Small intestine (tissue), 7 donors: ENCODE measurements at regions not wholly inside any gene's neighbourhood (a gene's known extent, or its start where the extent isn't known, plus 50 kb on each side); places are given as distances from the start of the nearest gene placed in this dataset.

Experiments used
- DNase-seq, 2 donors: peaks; one replicate each; pipeline versions ENCODE4 v3.0.0 to v3.0.0-alpha.2; 2013
- FAIRE-seq: peaks from 2 replicates; lab custom pipeline; 2012; peaks lifted over from hg19 to GRCh38; lab: Jason Lieb, UNC
- H3K27ac ChIP-seq, 3 donors: one replicate each; pipeline ENCODE4 v1.5.1; 2013; ENCODE audit warnings: low read length in 2 of 3, mild to moderate bottlenecking in 2 of 3, control low read depth in 1 of 3, inconsistent platforms in 1 of 3, low read depth in 1 of 3, moderate library complexity in 1 of 3
- H3K27me3 ChIP-seq, 3 donors: one replicate each; pipeline ENCODE4 v1.6.1; 2013; ENCODE audit warnings: low read length in 3 of 3, inconsistent platforms in 1 of 3; ENCODE audit not compliant: control insufficient read depth in 3 of 3, insufficient read depth in 3 of 3
- H3K36me3 ChIP-seq, 3 donors: one replicate each; pipeline ENCODE4 v1.6.1; 2013; ENCODE audit warnings: low read length in 3 of 3, inconsistent platforms in 1 of 3, low read depth in 1 of 3, mild to moderate bottlenecking in 1 of 3, moderate library complexity in 1 of 3; ENCODE audit not compliant: control insufficient read depth in 3 of 3, insufficient read depth in 2 of 3
- H3K4me1 ChIP-seq, 3 donors: one replicate each; pipeline ENCODE4 v1.6.1; 2013; ENCODE audit warnings: low read length in 2 of 3, inconsistent platforms in 1 of 3, low read depth in 1 of 3, mild to moderate bottlenecking in 1 of 3, moderate library complexity in 1 of 3; ENCODE audit not compliant: control insufficient read depth in 3 of 3, insufficient read depth in 2 of 3
- H3K4me3 ChIP-seq, 3 donors: one replicate each; pipeline ENCODE4 v1.5.1; 2013; ENCODE audit warnings: low read length in 3 of 3, control low read depth in 1 of 3, inconsistent platforms in 1 of 3, low read depth in 1 of 3, mild to moderate bottlenecking in 1 of 3, moderate library complexity in 1 of 3
- H3K9me3 ChIP-seq, 2 donors: one replicate each; pipeline ENCODE4 v1.6.1; 2013; ENCODE audit warnings: low read depth in 1 of 2, low read length in 1 of 2; ENCODE audit not compliant: control insufficient read depth in 2 of 2, insufficient read depth in 1 of 2
- WGBS, 3 donors: extraction: QIAGEN DNeasy Blood & Tissue Kit; methylation state at CpG; one replicate each; pipeline ENCODE4 v1.1.7; 2013; 5-methylcytosine and 5-hydroxymethylcytosine counted together
- donor health status: healthy with polysubstance abuse.
- donor health status: control.
- donor health status: control.
- donor health status: Bipolar disorder and iron deficiency.
- donor health status: healthy.

DNA sequence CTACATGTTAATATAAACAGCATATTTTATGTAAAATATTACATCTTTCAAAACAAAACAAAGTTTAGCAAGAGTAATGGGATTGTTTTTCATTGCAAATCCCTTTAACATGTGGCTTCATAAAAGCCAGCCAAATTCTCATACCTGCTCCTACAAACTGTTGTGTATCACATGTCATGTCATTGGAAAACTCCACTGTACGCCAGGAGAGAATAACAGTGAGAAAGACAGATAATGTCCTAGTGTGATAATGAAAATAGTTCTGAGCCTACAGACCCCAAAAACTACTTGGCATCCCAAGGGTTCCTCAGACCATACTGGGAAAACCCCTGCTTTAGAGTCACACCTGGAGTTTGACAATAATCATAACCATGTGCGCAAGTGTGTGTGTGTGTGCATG lies 182.7 kb upstream of the HNRNPA3 start:
- no peaks in the 10 kb centered on the region for H3K36me3 ChIP-seq
- peaks cover 0 to 25% (median 0%) of the 10 kb centered on the region in 3 donors for H3K27me3 ChIP-seq
- DNase-seq (no peak), FAIRE-seq (no peak)
- no peaks in the 10 kb centered on the region for H3K4me1 ChIP-seq
- no peak overlapping the region for H3K4me3 ChIP-seq
- WGBS, 3 donors, result 91 to 99% (median 93%) methylated on average over 2 of the region's 2 CpGs
- H3K27ac ChIP-seq, result no peak overlapping the region
- H3K9me3 ChIP-seq, result no peaks in the 10 kb centered on the region

DNA sequence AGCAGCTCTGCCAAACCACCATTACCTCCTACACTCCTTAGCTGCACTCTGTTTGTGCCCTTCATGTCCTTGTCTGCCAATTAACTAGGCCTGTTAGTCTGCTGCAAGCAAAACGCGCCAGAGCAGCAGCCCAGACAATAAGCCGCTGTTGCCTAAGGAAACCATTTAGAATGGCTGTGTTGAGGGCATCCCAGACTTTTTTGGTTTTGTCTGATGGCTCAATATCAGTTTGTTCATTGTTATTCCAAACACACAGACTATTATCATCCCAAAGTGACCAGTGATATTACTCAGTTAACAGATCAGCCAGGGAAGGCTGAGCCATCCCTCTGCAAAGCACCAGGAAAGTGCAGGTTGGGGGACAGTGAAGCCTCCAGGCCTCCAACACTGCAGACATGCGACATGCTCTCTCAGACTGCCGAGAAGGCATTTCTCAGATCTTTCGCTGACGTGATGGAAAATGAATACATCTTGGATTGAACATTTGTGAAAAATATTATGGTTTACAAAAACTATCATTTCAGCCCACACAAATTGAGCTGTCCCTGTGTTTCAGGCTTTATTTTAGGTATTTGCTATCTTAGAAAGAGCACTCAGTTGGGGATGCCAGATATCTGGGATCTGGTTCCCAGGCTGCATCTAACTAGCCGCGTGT lies 182.0 kb upstream of the HNRNPA3 start:
- no peaks in the 10 kb centered on the region for H3K9me3 ChIP-seq
- H3K4me1 ChIP-seq, result no peaks in the 10 kb centered on the region
- no peaks in the 10 kb centered on the region for H3K36me3 ChIP-seq
- no peak overlapping the region for H3K27ac ChIP-seq
- DNase-seq, result no peak
- WGBS, 3 donors, result 78 to 81% (median 79%) methylated on average over 9 of the region's 9 CpGs
- peaks cover 0 to 28% (median 1%) of the 10 kb centered on the region in 3 donors for H3K27me3 ChIP-seq
- no peak for FAIRE-seq
- H3K4me3 ChIP-seq, result no peak overlapping the region

DNA sequence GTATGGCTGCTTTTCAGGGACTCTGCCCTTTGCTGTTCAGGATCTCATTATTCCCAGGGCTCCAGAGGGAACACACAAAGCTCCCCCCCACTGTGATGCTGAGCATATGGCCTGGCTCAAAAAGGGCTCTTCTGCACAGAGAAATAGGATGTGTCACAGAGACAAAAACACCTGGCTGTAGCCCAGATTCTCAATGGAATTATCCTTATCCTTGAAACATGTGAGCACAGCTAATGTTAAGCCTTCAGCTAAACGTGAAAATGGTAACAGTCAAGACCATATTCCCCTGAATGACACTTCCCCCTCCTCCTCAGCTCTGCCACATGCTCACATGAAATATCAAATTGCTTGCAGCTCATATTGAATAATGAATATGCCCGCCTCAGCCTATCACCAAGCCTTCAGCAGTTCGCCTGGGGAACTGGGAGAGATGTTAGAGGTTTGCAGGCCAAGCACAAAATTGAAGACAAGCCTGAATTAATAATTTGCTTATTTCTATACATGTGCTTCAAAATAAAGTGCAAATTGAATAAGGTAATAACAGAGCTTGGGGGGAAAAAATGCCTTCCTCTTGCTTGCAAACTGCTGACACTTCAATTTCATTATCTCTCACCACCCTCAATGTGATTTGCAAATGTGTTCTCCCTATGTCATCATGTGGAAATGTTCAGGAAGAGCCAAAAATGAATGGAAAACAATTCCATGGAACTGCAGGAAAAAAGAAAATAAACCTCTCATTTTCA lies 181.0 kb upstream of the HNRNPA3 start:
- Histone ChIP-seq H3K36me3 (no peaks in the 10 kb centered on the region), H3K27ac (no peak overlapping the region), H3K9me3 (no peaks in the 10 kb centered on the region), H3K4me1 (no peaks in the 10 kb centered on the region), H3K27me3 (peaks cover 0 to 25% (median 3%) of the 10 kb centered on the region in 3 donors), H3K4me3 (no peak overlapping the region)
- FAIRE-seq, result no peak
- no peak for DNase-seq
- WGBS, 3 donors, result 58 to 67% (median 64%) methylated on average over 3 of the region's 3 CpGs

DNA sequence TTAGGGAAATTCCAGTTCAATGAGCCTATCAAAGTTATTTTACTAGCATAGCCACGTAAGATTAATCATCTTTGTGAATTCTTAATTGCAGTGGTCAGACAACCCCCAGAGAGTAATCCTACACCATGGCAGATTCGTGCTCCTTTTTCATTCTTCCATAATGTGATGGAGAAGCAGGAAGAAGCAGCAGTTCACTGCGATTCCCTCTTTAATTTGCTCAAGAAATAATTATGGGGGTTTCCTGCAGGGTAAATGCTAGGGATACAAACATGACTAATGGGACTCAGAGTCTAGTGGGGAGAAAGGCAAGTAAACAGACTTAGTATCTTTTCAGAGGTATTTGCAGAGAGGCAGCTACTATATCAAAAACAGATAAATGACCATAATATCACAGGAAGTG lies 175.8 kb upstream of the HNRNPA3 start:
- Histone ChIP-seq H3K9me3 (no peaks in the 10 kb centered on the region), H3K27ac (no peak overlapping the region), H3K27me3 (peaks cover 0 to 23% (median 3%) of the 10 kb centered on the region in 3 donors), H3K4me1 (peaks cover 0 to 10% (median 2%) of the 10 kb centered on the region in 3 donors), H3K4me3 (no peak overlapping the region), H3K36me3 (no peaks in the 10 kb centered on the region)
- FAIRE-seq (no peak), DNase-seq (no peak)
- 20 to 41% (median 28%) methylated on average over 3 of the region's 3 CpGs for WGBS, 3 donors

DNA sequence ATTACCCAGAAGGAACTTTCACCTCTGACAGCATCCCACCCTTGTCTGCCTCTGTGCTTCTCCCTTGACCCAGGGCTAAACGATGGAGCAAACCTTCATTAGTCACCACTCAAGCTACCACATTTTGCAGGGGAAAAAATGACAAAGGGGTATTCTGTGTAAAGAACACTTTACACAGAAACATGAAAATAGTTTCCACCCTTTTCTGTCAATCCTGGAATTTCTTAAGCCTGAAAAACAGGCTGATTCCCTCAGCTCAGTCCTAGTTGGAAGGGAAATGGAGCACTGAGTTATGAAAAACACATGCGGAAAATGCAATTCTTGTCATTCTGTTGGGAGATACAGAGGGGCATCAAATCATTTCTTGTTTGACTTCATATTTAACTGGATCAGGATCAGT lies 175.0 kb upstream of the HNRNPA3 start:
- FAIRE-seq, result no peak
- 38 to 65% (median 42%) methylated on average over 2 of the region's 2 CpGs for WGBS, 3 donors

DNA sequence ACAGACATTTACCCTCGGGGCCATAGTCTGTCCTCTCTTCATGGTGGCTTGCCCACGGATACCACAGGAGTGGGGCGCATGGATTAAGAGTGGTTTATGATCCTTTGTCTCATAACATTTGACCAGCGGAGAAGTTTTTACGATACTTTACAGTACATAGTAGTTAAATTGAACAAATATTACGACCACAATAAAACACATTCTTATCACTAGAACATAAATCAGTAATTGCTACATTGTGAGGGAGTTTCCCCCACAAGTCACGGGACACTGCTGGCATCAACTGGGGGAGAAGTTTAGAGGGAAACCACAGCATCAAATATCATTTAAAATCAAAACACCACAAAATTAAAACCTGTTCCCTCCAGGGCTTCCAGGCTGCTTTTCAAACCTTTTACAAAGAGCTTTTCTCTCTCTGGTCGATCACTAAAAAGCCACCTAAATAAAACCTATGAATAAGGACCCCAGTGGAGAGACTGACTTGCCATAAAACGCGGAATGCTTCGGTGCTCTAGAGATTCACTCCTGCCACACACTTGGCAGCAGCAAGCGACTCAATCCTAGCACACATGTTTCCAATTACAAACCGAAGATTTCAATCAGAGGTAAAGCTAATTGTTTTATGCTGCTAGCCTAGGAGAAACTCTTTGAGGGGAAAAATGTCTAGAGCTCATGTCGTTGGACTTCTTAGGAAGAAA lies 173.7 kb upstream of the HNRNPA3 start:
- no peak for FAIRE-seq
- H3K27me3 ChIP-seq, result peaks cover 0 to 18% (median 3%) of the 10 kb centered on the region in 3 donors
- H3K4me1 ChIP-seq, result peaks cover 0 to 10% (median 2%) of the 10 kb centered on the region in 3 donors
- H3K4me3 ChIP-seq, result no peak overlapping the region
- peak; percentile 9 to 44 for DNase-seq
- no peak overlapping the region for H3K27ac ChIP-seq
- WGBS, 3 donors, result 14 to 54% (median 31%) methylated on average over 14 of the region's 14 CpGs
- H3K36me3 ChIP-seq, result no peaks in the 10 kb centered on the region
- H3K9me3 ChIP-seq, result no peaks in the 10 kb centered on the region

More for the DNA sequence above, 175.0 kb upstream of the HNRNPA3 start:
- H3K9me3 ChIP-seq, result no peaks in the 10 kb centered on the region
- H3K27ac ChIP-seq, result no peak overlapping the region
- H3K27me3 ChIP-seq, result peaks cover 0 to 22% (median 3%) of the 10 kb centered on the region in 3 donors
- H3K4me3 ChIP-seq, result no peak overlapping the region
- DNase-seq, result peak in 1 of 2 donors; percentile 3
- peaks cover 0 to 10% (median 2%) of the 10 kb centered on the region in 3 donors for H3K4me1 ChIP-seq
- H3K36me3 ChIP-seq, result no peaks in the 10 kb centered on the region

DNA sequence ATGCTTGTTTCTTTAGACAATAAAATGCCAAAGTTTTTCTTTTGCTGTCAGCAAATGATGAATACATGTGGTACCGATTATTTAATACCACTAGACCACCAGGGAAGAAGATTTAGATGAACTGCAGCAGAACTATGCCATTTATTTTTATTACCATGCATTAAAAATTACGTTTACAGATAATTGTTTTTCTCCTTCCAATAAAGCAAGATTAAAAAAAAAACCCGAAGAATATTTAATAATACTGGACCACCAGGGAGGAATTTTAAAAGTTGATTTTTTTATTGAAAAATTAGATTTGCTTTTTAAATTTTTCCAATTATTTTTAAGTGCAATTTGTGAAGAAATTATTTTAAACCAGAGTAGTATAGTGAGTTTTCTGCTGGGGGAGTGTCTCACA lies 170.3 kb upstream of the HNRNPA3 start:
- H3K27me3 ChIP-seq, result peaks cover 0 to 14% (median 0%) of the 10 kb centered on the region in 3 donors
- 61 to 67% (median 63%) methylated on average over 3 of the region's 3 CpGs for WGBS, 3 donors
- H3K9me3 ChIP-seq, result no peaks in the 10 kb centered on the region
- H3K36me3 ChIP-seq, result no peaks in the 10 kb centered on the region
- no peak overlapping the region for H3K27ac ChIP-seq
- no peak for DNase-seq
- no peak overlapping the region for H3K4me3 ChIP-seq
- peaks cover 0 to 4% (median 0%) of the 10 kb centered on the region in 3 donors for H3K4me1 ChIP-seq
- no peak for FAIRE-seq

DNA sequence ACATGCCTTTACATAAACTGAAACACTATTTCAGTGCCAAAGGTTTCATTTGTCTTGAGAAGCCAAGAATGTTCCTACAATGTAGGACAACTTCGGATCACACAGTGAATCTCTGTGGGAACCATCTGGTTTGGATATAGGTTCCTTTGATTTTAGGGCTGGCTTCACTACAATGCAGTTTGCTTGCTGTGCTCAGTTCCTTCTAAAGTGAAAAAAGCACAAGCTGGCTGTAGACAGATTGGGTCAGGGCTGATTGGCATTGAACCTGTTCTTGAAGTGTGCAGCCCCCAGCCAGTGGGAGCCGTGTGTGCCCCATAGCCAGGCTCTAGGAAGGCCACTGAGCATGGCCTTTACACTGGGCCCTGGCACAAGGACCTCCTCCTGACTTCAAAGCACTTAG lies 167.9 kb upstream of the HNRNPA3 start:
- Histone ChIP-seq H3K27me3 (peaks cover 0 to 14% (median 0%) of the 10 kb centered on the region in 3 donors), H3K4me1 (no peaks in the 10 kb centered on the region), H3K9me3 (no peaks in the 10 kb centered on the region), H3K27ac (no peak overlapping the region), H3K36me3 (no peaks in the 10 kb centered on the region), H3K4me3 (no peak overlapping the region)
- FAIRE-seq (no peak), DNase-seq (no peak)
- WGBS, 3 donors, result 67 to 82% (median 70%) methylated on average over 2 of the region's 2 CpGs
